Thoracic aorta (tissue), 2 donors: ENCODE measurements at regions not wholly inside any gene's neighbourhood (a gene's known extent, or its start where the extent isn't known, plus 50 kb on each side); places are given as distances from the start of the nearest gene placed in this dataset.

Experiments
- ATAC-seq: fragments of 150-250 bp; one replicate; pipeline ENCODE4 v1.8.0; 2017; ENCODE audit warnings: low read depth; ENCODE audit not compliant: insufficient number of reproducible peaks, low FRiP score
- DNase-seq: peaks from one replicate; pipeline ENCODE4 v3.0.0-alpha.2; 2020; ENCODE audit warnings: low spot score
- H3K27ac ChIP-seq, 2 donors: fragments of 200-600 bp; sonication (generic); 1 replicate in 1 of 2; 2 replicates in 1 of 2; pipeline ENCODE4 v1.5.1; 2016; ENCODE audit warnings: mild to moderate bottlenecking in 2 of 2, moderate library complexity in 2 of 2
- H3K27me3 ChIP-seq: fragments of 200-600 bp; sonication (generic); replicated peaks from 2 replicates; pipeline ENCODE4 v1.6.0; 2016; ENCODE audit warnings: mild to moderate bottlenecking; ENCODE audit not compliant: insufficient read depth
- H3K36me3 ChIP-seq: fragments of 200-600 bp; sonication (generic); one replicate; pipeline ENCODE4 v1.5.1; 2016
- H3K4me1 ChIP-seq, 2 donors: fragments of 200-600 bp; sonication (generic); 1 replicate in 1 of 2; 2 replicates in 1 of 2; pipeline versions ENCODE4 v1.5.1 to v1.6.0; 2016; ENCODE audit warnings: low read depth in 2 of 2, mild to moderate bottlenecking in 1 of 2; ENCODE audit not compliant: control insufficient read depth in 1 of 2
- H3K4me3 ChIP-seq: fragments of 200-600 bp; sonication (generic); 2 replicates; pipeline ENCODE4 v1.5.1; 2016; ENCODE audit warnings: mild to moderate bottlenecking
- H3K9me3 ChIP-seq: fragments of 200-600 bp; sonication (generic); 2 replicates; pipeline ENCODE4 v1.5.1; 2016
- TF ChIP-seq, protein P1 (sequence below): fragments of 200-600 bp; sonication (generic); IDR thresholded peaks from one replicate; pipeline ENCODE4 v1.5.1; 2019; ENCODE audit warnings: antibody characterized with exemption

DNA sequence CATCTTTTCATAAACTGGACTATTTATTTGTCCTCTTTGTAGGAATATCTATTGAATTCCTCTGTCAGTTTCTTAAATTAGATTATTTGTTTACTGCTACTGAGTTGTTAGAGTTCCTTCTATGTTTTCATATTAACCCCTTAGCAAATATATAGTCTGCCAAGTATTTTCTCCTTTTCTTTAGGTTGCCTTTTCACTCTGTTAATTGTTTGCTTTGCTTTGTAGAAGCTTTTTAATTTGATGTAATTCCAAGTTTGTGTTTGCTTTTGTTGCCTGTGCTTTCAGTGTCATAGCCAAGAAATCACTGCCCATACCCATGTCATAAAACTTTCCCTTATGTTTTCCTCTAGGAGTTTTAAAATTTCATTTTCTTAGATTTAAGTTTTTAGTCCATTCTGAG is 256.2 kb upstream of the SEMA3A start:
- Histone ChIP-seq H3K9me3 (no peaks in the 10 kb centered on the region), H3K36me3 (no peaks in the 10 kb centered on the region), H3K27me3 (no peaks in the 10 kb centered on the region), H3K4me1 (no peaks in the 10 kb centered on the region), H3K27ac (no peak overlapping the region), H3K4me3 (no peak overlapping the region)
- ATAC-seq, result no peak
- no peak for DNase-seq
- TF ChIP-seq, protein P1, sequence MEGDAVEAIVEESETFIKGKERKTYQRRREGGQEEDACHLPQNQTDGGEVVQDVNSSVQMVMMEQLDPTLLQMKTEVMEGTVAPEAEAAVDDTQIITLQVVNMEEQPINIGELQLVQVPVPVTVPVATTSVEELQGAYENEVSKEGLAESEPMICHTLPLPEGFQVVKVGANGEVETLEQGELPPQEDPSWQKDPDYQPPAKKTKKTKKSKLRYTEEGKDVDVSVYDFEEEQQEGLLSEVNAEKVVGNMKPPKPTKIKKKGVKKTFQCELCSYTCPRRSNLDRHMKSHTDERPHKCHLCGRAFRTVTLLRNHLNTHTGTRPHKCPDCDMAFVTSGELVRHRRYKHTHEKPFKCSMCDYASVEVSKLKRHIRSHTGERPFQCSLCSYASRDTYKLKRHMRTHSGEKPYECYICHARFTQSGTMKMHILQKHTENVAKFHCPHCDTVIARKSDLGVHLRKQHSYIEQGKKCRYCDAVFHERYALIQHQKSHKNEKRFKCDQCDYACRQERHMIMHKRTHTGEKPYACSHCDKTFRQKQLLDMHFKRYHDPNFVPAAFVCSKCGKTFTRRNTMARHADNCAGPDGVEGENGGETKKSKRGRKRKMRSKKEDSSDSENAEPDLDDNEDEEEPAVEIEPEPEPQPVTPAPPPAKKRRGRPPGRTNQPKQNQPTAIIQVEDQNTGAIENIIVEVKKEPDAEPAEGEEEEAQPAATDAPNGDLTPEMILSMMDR, result no peak

DNA sequence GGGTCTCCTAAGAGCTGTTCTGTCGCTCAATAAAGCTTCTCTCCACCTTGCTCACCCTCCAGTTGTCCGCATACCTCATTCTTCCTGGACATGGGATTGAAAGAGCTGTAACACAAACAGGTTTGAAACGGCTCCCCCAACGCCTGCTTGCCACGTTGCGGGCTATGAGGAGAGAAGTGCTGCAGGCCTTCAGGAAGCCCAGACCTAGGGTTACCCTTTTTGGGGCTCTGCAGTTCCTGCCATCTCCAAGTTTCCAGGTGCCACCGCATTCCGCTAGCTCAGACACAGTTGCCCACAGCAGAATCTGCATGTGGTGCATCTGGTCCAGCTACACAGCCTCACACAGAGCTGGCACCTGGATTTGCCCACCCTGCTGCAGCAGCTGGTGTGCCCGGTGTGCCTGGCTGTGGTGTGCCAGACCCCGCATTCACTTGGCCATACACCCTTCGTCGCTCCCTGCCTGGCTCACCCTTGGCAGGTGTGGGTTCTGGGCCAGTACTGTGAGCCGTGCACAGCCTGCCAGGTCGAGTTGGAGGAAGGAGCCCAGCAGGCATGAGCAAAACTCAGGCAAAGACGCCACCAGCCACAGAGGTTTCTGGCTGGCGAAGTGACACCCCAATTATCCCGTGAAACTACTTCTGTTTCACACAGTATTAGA is 253.2 kb upstream of the SEMA3A start:
- Histone ChIP-seq H3K9me3 (no peaks in the 10 kb centered on the region), H3K36me3 (no peaks in the 10 kb centered on the region), H3K4me1 (no peaks in the 10 kb centered on the region), H3K4me3 (no peak overlapping the region), H3K27ac (no peak overlapping the region), H3K27me3 (no peaks in the 10 kb centered on the region)
- no peak for DNase-seq
- TF ChIP-seq, protein P1, result no peak
- no peak for ATAC-seq

DNA sequence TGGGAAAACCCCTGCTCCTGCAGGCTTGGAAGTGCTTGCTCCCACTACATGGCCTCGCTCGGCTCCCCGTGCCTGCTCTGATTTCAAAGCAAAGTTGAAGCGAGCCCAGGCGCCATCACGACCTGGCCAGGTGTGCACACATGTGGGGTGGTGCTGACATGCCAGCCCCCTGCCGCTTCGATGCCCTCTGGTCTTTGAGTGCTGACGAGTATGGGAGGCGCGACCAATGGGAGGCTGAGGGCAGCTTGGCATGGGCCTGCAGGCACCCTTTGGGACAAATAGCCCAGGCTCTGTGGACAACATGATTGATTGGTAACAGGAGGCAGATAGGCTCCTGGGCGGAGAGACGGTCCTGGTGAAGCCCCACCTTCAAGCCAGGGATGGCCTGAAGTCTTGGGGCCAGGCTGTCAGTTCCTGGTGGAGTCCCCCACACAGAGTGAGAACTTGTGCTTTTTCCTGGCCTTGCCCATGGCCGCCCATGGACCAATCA is 252.4 kb upstream of the SEMA3A start:
- no peak for ATAC-seq
- DNase-seq, result no peak
- TF ChIP-seq, protein P1, result no peak
- no peak overlapping the region for H3K4me3 ChIP-seq
- no peak overlapping the region for H3K27ac ChIP-seq
- H3K4me1 ChIP-seq, result no peaks in the 10 kb centered on the region
- no peaks in the 10 kb centered on the region for H3K27me3 ChIP-seq
- no peaks in the 10 kb centered on the region for H3K36me3 ChIP-seq
- no peaks in the 10 kb centered on the region for H3K9me3 ChIP-seq

DNA sequence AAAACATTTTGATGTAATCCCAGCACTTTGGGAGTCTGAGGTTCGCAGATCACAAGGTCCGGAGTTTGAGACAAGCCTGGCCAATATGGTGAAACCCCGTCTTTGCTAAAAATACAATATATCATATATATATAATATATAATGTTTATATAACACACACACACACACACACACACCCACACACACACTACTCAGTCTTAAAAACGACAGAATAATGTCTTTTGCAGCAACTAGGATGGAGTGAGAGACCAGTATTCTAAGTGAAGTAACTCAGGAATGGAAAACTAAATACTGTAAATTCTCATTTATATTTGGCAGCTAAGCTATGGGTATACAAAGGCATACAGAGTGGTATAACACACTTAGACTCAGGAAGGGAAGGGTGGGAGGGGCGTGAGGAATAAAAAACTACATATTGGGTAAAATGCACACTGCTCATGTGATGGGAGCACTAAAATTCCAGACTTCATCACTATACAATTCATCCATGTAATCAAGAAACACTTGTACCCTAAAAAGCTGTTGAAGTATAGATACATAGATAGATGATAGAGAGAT is 231.2 kb upstream of the SEMA3A start:
- Histone ChIP-seq H3K36me3 (no peaks in the 10 kb centered on the region), H3K27me3 (no peaks in the 10 kb centered on the region), H3K4me1 (no peaks in the 10 kb centered on the region), H3K27ac (no peak overlapping the region), H3K9me3 (no peaks in the 10 kb centered on the region), H3K4me3 (no peak overlapping the region)
- DNase-seq, result no peak
- TF ChIP-seq, protein P1, result no peak
- no peak for ATAC-seq

DNA sequence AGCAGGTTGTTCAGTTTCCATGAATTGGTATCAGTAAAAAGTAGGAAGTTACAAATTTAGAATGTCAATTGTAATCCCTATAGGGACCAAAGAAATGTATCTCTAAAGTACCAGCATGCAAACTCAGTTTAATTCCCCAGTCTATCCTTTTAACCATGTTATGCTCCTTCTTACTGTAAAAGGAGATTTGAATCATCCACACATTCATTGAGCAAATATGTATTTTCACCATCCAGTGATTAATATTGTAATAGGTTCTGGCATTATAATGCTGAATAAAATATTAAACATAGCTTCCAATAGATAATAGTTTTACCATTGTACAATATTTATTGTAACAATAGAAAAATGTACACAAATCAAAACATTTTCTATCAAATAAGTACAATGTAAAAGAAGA is 228.2 kb upstream of the SEMA3A start:
- Histone ChIP-seq H3K36me3 (no peaks in the 10 kb centered on the region), H3K27ac (no peak overlapping the region), H3K4me3 (no peak overlapping the region), H3K9me3 (no peaks in the 10 kb centered on the region), H3K4me1 (no peaks in the 10 kb centered on the region), H3K27me3 (no peaks in the 10 kb centered on the region)
- TF ChIP-seq, protein P1, result no peak
- ATAC-seq (no peak), DNase-seq (no peak)
